GM12878 (cell line): ENCODE measurements at regions not wholly inside any gene's neighbourhood (a gene's known extent, or its start where the extent isn't known, plus 50 kb on each side); places are given as distances from the start of the nearest gene placed in this dataset.

Experiments
- ATAC-seq: fragments of 200-7000 bp; cut with Tn5 transposase; 3 replicates; pipeline ENCODE4 v1.9.1; 2020; ENCODE audit warnings: mild to moderate bottlenecking, moderate library complexity
- BruUV-seq: library from RNA; stranded (reverse); fragments of 400-500 nt; replicated peaks from 2 replicates; lab custom pipeline; 2021; lab: Mats Ljungman, UMichigan
- CTCF ChIA-PET: fragments of 300-600 bp; sonication (Branson Sonifier 250); formaldehyde crosslinking; extraction: SDS; loops from one replicate; lab custom pipeline; 2021; ENCODE audit warnings: inconsistent platforms; lab: Yijun Ruan, JAX
- POLR2A ChIA-PET: fragments of 350-600 bp; formaldehyde crosslinking; extraction: SDS; loops from one replicate; lab custom pipeline; 2021; ENCODE audit warnings: inconsistent platforms; lab: Charles Lee
- RAD21 ChIA-PET: fragments of 300-600 bp; sonication (Branson Sonifier 250); formaldehyde crosslinking; loops from one replicate; lab custom pipeline; 2023; ENCODE audit warnings: antibody characterized with exemption; ENCODE audit not compliant: unreplicated experiment; lab: Charles Lee
- SMC1A ChIA-PET: fragments of 300-600 bp; sonication (Branson Sonifier 250); formaldehyde crosslinking; loops from one replicate; lab custom pipeline; 2023; ENCODE audit not compliant: unreplicated experiment, uncharacterized antibody; lab: Charles Lee
- DNase-seq: peaks from one replicate; pipeline ENCODE4 v3.0.0-alpha.2; 2011; ENCODE audit warnings: low read depth, low spot score
- FAIRE-seq: peaks from 3 replicates; lab custom pipeline; 2011; peaks lifted over from hg19 to GRCh38; lab: Jason Lieb, UNC
- H2AFZ ChIP-seq: 2 replicates; pipeline ENCODE4 v1.6.0; 2011; ENCODE audit warnings: low read depth, low read length, control low read depth; ENCODE audit not compliant: control insufficient read depth
- H3K27ac ChIP-seq: 2 replicates; pipeline ENCODE4 v1.5.1; 2011; ENCODE audit warnings: control low read depth; ENCODE audit not compliant: control insufficient read depth, insufficient read depth
- H3K27me3 ChIP-seq, 2 experiments: replicated peaks in 1 of 2; 2 replicates each; pipeline versions ENCODE4 v1.6.0 to v1.6.1; 2011; ENCODE audit warnings: low read length in 1 of 2; ENCODE audit not compliant: control insufficient read depth in 2 of 2, insufficient read depth in 2 of 2
- H3K36me3 ChIP-seq, 2 experiments: 2 replicates each; pipeline ENCODE4 v1.5.1; 2011; ENCODE audit warnings: low read length in 1 of 2; ENCODE audit not compliant: control insufficient read depth in 2 of 2, insufficient read depth in 2 of 2
- H3K4me1 ChIP-seq: 2 replicates; pipeline ENCODE4 v1.6.1; 2011; ENCODE audit warnings: mild to moderate bottlenecking, low read length, moderate library complexity, mixed read lengths; ENCODE audit not compliant: control insufficient read depth, insufficient read depth
- H3K4me2 ChIP-seq: 2 replicates; pipeline ENCODE4 v1.6.0; 2011; ENCODE audit warnings: control low read depth; ENCODE audit not compliant: control insufficient read depth, insufficient read depth
- H3K4me3 ChIP-seq: fragments of 200-600 bp; sonication (generic); 2 replicates; pipeline ENCODE4 v1.5.1; 2016
- H3K79me2 ChIP-seq: 2 replicates; pipeline ENCODE4 v1.6.0; 2011; ENCODE audit warnings: low read length; ENCODE audit not compliant: control insufficient read depth, insufficient read depth
- H3K9ac ChIP-seq: 2 replicates; pipeline ENCODE4 v1.8.0; 2011; ENCODE audit warnings: low read length, control low read depth, mixed read lengths; ENCODE audit not compliant: control insufficient read depth, insufficient read depth
- H3K9me3 ChIP-seq: replicated peaks from 3 replicates; pipeline ENCODE4 v1.5.1; 2011; ENCODE audit warnings: mild to moderate bottlenecking, low read length; ENCODE audit not compliant: control insufficient read depth, insufficient read depth
- H4K20me1 ChIP-seq: 2 replicates; pipeline ENCODE4 v1.6.0; 2011; ENCODE audit not compliant: control insufficient read depth, insufficient read depth
- CREB1 ChIP-seq: IDR thresholded peaks from 2 replicates; pipeline ENCODE4 v1.6.1; 2012; ENCODE audit warnings: low read depth, mild to moderate bottlenecking, inconsistent platforms
- IKZF1 ChIP-seq: fragments of 450-650 bp; conservative IDR thresholded peaks from 2 replicates; pipeline ENCODE4 v1.6.1; 2017; ENCODE audit warnings: antibody characterized with exemption, mild to moderate bottlenecking
- LARP7 ChIP-seq: fragments of 450-650 bp; IDR thresholded peaks from 2 replicates; pipeline ENCODE4 v1.6.1; 2017; ENCODE audit warnings: mild to moderate bottlenecking
- MXI1 ChIP-seq: fragments of 150-350 bp; IDR thresholded peaks from 2 replicates; pipeline ENCODE4 v1.6.1; 2011; ENCODE audit warnings: low read depth, mild to moderate bottlenecking, inconsistent platforms, low read length, improper control_type of control experiment
- NFYB ChIP-seq: IDR thresholded peaks from 2 replicates; pipeline ENCODE4 v1.6.1; 2011; ENCODE audit warnings: low read depth, mild to moderate bottlenecking, low read length, improper control_type of control experiment, moderate library complexity; ENCODE audit not compliant: insufficient read depth
- SP1 ChIP-seq: IDR thresholded peaks from one replicate; pipeline ENCODE4 v1.6.1; 2011; ENCODE audit warnings: low read depth, low read length
- WGBS: methylation state at CpG from one replicate; pipeline ENCODE4 v1.1.6; 2016; ENCODE audit warnings: low lambda C conversion rate; ENCODE audit not compliant: insufficient replicate concordance, insufficient coverage; ENCODE audit errors: missing lambda C conversion rate; 5-methylcytosine and 5-hydroxymethylcytosine counted together
- in situ Hi-C: fragments of 300-500 bp; cut with MboI; formaldehyde crosslinking; loops from 9 replicates; pipeline ENCODE4 v1.14.3; 2018; ENCODE audit warnings: mixed read lengths
- intact Hi-C: fragments of 100-400 bp; cut with micrococcal nuclease; formaldehyde crosslinking; loops from one replicate; pipeline ENCODE4 v1.14.2; 2022; ENCODE audit not compliant: unreplicated experiment
- TF ChIP-seq, protein P1 (sequence below): fragments of 450-650 bp; IDR thresholded peaks from 2 replicates; pipeline ENCODE4 v1.6.1; 2017; ENCODE audit warnings: mild to moderate bottlenecking, low read depth, inconsistent platforms; ENCODE audit not compliant: poor library complexity, severe bottlenecking
- TF ChIP-seq, protein P2 (sequence below): fragments of 450-650 bp; formaldehyde crosslinking; IDR thresholded peaks from 2 replicates; pipeline ENCODE4 v1.4.0; 2022; ENCODE audit warnings: mild to moderate bottlenecking, moderate library complexity

DNA sequence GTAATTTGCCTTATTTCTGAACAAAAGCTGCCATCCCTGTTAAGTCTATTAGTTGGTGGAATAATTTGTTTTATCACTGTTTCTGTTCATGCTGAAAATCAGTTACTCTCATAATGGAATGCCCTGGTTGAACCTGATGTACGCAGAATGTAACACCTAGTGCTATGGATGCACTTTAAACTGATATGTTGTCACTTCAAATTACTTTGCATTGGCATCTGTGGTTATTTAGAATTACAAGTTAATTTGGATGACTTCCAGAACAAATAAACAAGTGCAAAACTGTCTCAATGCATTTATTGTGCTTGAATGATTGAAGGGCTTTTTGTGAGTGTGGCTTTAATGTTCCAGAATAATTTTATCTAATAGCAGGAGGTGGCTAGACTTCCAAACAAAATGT is 368.2 kb upstream of the SLITRK5 start:
- RAD21 ChIA-PET, result no interaction called here
- DNase-seq (no peak), FAIRE-seq (no peak), ATAC-seq (no peak)
- TF ChIP-seq CREB1 (no peak), IKZF1 (no peak), LARP7 (no peak), SP1 (no peak), MXI1 (no peak), NFYB (no peak)
- TF ChIP-seq, protein P1, sequence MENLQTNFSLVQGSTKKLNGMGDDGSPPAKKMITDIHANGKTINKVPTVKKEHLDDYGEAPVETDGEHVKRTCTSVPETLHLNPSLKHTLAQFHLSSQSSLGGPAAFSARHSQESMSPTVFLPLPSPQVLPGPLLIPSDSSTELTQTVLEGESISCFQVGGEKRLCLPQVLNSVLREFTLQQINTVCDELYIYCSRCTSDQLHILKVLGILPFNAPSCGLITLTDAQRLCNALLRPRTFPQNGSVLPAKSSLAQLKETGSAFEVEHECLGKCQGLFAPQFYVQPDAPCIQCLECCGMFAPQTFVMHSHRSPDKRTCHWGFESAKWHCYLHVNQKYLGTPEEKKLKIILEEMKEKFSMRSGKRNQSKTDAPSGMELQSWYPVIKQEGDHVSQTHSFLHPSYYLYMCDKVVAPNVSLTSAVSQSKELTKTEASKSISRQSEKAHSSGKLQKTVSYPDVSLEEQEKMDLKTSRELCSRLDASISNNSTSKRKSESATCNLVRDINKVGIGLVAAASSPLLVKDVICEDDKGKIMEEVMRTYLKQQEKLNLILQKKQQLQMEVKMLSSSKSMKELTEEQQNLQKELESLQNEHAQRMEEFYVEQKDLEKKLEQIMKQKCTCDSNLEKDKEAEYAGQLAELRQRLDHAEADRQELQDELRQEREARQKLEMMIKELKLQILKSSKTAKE, result no peak
- TF ChIP-seq, protein P2, sequence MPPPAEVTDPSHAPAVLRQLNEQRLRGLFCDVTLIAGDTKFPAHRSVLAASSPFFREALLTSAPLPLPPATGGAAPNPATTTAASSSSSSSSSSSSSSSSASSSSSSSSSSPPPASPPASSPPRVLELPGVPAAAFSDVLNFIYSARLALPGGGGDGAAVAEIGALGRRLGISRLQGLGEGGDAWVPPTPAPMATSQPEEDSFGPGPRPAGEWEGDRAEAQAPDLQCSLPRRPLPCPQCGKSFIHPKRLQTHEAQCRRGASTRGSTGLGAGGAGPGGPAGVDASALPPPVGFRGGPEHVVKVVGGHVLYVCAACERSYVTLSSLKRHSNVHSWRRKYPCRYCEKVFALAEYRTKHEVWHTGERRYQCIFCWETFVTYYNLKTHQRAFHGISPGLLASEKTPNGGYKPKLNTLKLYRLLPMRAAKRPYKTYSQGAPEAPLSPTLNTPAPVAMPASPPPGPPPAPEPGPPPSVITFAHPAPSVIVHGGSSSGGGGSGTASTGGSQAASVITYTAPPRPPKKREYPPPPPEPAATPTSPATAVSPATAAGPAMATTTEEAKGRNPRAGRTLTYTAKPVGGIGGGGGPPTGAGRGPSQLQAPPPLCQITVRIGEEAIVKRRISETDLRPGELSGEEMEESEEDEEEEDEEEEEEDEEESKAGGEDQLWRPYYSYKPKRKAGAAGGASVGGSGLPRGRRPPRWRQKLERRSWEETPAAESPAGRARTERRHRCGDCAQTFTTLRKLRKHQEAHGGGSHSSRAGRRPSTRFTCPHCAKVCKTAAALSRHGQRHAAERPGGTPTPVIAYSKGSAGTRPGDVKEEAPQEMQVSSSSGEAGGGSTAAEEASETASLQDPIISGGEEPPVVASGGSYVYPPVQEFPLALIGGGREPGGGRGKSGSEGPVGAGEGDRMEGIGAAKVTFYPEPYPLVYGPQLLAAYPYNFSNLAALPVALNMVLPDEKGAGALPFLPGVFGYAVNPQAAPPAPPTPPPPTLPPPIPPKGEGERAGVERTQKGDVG (CRISPR knock-in tag), result no peak
- H4K20me1 ChIP-seq, result no peaks in the 10 kb centered on the region
- H2AFZ ChIP-seq, result no peak overlapping the region
- WGBS, result 6% methylated on average over 1 of the region's 1 CpG
- in situ Hi-C loops (no loop called here), intact Hi-C loops (no loop called here)
- BruUV-seq, result no TSS peak
- SMC1A ChIA-PET, result no interaction called here
- no peaks in the 10 kb centered on the region for H3K36me3 ChIP-seq
- H3K9ac ChIP-seq, result no peak overlapping the region
- H3K79me2 ChIP-seq, result no peaks in the 10 kb centered on the region
- no peaks in the 10 kb centered on the region for H3K4me1 ChIP-seq
- no peaks in the 10 kb centered on the region for H3K9me3 ChIP-seq
- no peak overlapping the region for H3K4me3 ChIP-seq
- POLR2A ChIA-PET, result no interaction called here
- no peak overlapping the region for H3K27ac ChIP-seq
- no peak overlapping the region for H3K4me2 ChIP-seq
- no peaks in the 10 kb centered on the region for H3K27me3 ChIP-seq
- CTCF ChIA-PET, result no interaction called here
